Neutrophil (primary cell): ENCODE measurements at regions not wholly inside any gene's neighbourhood (a gene's known extent, or its start where the extent isn't known, plus 50 kb on each side); places are given as distances from the start of the nearest gene placed in this dataset.

Source experiments
- H3K27ac ChIP-seq: fragments of 200-600 bp; sonication (generic); 2 replicates; pipeline ENCODE4 v1.5.1; 2016; ENCODE audit warnings: mild to moderate bottlenecking, moderate library complexity
- H3K27me3 ChIP-seq: fragments of 200-600 bp; sonication (generic); 2 replicates; pipeline ENCODE4 v1.6.0; 2016; ENCODE audit warnings: mild to moderate bottlenecking
- H3K36me3 ChIP-seq: fragments of 200-600 bp; sonication (generic); 2 replicates; pipeline ENCODE4 v1.5.1; 2017
- H3K4me1 ChIP-seq, 2 experiments: fragments of 200-600 bp in 1 of 2; sonication (generic) in 1 of 2; 1 replicate in 1 of 2; 2 replicates in 1 of 2; pipeline versions ENCODE4 v1.5.1 to v1.6.1; 2013 to 2016; ENCODE audit warnings: low read depth in 1 of 2, low read length in 1 of 2, mild to moderate bottlenecking in 1 of 2, moderate library complexity in 1 of 2; ENCODE audit not compliant: control insufficient read depth in 1 of 2, insufficient read depth in 1 of 2
- H3K4me3 ChIP-seq, 2 experiments: fragments of 200-600 bp in 1 of 2; sonication (generic) in 1 of 2; 1 replicate in 1 of 2; 2 replicates in 1 of 2; pipeline ENCODE4 v1.5.1; 2013 to 2016; ENCODE audit warnings: low read depth in 1 of 2, low read length in 1 of 2, mild to moderate bottlenecking in 1 of 2, moderate library complexity in 1 of 2
- H3K9me3 ChIP-seq: fragments of 200-600 bp; sonication (generic); 2 replicates; pipeline ENCODE4 v1.5.1; 2016
- TF ChIP-seq, protein P1 (sequence below): fragments of 200-600 bp; sonication (generic); IDR thresholded peaks from 2 replicates; pipeline ENCODE4 v1.5.1; 2016; ENCODE audit warnings: antibody characterized with exemption

DNA sequence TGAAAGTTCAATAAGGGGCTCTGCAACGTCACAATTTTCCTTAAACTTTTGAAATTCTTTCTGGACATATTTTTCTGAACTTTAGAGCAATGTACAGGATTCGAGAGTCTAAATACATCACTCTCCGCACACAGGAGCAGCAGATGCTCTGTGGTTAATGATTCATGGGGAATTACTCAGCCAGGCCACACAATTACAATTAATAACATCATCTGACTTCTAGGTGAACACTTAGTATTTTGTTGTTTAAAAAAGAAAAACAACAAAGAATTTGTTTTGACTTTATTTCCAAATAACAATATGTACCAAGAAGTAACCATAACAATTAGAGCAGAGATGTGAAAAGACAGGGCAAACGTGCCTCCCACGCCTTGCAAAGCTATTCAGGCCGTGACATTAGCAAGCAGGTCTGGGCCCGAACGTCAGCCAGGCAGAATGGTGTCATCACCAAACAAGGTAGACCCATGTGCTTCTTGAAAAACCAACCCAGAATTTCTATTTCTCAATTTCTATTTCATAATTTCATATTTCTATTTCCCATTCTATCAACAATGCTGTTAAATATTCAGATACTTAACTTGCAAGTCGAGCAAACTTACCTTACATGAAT is 236.3 kb downstream of the COL4A1 start:
- Histone ChIP-seq H3K27me3 (no peaks in the 10 kb centered on the region), H3K4me3 (no peak overlapping the region), H3K9me3 (no peaks in the 10 kb centered on the region), H3K27ac (no peak overlapping the region), H3K4me1 (no peaks in the 10 kb centered on the region), H3K36me3 (no peaks in the 10 kb centered on the region)
- TF ChIP-seq, protein P1, sequence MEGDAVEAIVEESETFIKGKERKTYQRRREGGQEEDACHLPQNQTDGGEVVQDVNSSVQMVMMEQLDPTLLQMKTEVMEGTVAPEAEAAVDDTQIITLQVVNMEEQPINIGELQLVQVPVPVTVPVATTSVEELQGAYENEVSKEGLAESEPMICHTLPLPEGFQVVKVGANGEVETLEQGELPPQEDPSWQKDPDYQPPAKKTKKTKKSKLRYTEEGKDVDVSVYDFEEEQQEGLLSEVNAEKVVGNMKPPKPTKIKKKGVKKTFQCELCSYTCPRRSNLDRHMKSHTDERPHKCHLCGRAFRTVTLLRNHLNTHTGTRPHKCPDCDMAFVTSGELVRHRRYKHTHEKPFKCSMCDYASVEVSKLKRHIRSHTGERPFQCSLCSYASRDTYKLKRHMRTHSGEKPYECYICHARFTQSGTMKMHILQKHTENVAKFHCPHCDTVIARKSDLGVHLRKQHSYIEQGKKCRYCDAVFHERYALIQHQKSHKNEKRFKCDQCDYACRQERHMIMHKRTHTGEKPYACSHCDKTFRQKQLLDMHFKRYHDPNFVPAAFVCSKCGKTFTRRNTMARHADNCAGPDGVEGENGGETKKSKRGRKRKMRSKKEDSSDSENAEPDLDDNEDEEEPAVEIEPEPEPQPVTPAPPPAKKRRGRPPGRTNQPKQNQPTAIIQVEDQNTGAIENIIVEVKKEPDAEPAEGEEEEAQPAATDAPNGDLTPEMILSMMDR, result no peak

DNA sequence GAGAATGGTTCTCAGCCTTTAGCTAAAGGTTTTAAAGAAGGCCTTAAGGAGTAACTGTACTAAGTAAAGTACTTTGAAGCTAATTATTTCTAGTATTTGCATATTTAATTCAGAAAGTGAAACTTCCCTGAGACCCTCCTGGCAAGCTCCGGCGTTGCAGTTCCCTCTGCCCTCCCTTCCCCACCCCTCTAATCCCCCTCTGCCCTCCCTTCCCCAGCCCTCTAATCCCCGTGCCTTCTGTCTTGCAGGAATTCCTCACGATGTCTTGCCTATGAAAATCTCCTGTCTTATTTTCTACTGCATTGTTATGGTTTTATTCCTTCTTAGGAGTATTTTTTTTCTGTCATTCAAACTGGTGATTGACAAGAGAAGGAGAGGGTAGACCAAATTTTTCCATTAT is 236.9 kb downstream of the COL4A1 start:
- Histone ChIP-seq H3K27me3 (no peaks in the 10 kb centered on the region), H3K36me3 (no peaks in the 10 kb centered on the region), H3K27ac (no peak overlapping the region), H3K9me3 (no peaks in the 10 kb centered on the region), H3K4me3 (no peak overlapping the region), H3K4me1 (no peaks in the 10 kb centered on the region)
- TF ChIP-seq, protein P1, result no peak

DNA sequence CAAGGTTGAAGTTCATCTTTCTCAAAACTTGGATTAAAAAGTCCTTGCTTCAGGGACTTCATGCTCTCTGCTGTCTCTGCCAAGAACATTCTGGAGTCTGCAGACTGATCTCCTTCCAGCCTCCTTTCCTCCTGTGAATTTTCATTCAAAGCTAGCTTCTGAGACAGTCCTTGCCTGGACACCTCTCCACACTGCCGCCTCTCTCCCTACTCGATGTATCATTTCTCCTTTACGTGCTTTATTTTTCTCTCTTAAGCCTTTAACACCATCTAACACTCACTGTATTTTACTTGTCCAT is 238.8 kb downstream of the COL4A1 start:
- H3K36me3 ChIP-seq, result no peaks in the 10 kb centered on the region
- no peaks in the 10 kb centered on the region for H3K4me1 ChIP-seq
- no peak overlapping the region for H3K4me3 ChIP-seq
- TF ChIP-seq, protein P1, result no peak
- H3K27ac ChIP-seq, result no peak overlapping the region
- no peaks in the 10 kb centered on the region for H3K9me3 ChIP-seq
- H3K27me3 ChIP-seq, result no peaks in the 10 kb centered on the region

DNA sequence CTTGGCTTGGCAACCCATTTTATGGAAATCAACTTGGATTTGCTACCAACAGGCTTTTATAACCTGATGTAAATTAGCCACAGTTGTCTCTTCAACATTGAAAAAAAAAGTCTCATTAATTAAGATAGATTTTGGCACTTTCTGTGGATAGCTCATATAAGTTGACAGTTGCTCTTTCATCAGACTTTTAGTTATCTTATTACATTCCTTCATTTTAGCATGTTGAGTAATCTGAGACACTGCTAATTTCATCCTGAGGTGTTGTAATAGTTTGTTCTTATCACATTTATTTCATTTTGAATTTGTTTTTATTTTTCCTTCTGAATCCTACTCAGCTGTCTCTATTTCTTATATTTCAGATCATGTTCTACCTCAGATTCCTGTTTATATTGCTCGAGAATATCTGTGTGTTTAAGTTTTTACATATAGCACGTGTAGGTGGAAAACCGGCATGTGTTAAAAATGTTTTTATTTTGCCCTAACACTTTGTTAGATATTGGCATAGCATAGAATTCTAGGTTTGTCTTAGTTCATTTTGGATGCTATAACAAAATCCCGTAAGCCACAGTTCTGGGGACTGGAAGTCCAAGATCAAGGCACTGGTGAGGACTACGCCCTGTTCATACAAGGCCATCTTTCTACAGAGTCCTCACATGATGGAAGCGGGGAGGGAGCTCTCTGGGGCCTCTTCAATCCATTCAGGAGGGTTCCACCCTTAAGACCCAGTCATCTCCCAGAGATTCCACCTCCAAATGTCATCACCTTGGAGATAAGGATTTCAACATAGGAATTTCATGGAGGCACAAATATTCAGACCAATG is 239.4 kb downstream of the COL4A1 start:
- H3K4me1 ChIP-seq, result no peaks in the 10 kb centered on the region
- no peaks in the 10 kb centered on the region for H3K9me3 ChIP-seq
- H3K36me3 ChIP-seq, result no peaks in the 10 kb centered on the region
- no peak overlapping the region for H3K27ac ChIP-seq
- H3K4me3 ChIP-seq, result no peak overlapping the region
- H3K27me3 ChIP-seq, result no peaks in the 10 kb centered on the region
- TF ChIP-seq, protein P1, result no peak

DNA sequence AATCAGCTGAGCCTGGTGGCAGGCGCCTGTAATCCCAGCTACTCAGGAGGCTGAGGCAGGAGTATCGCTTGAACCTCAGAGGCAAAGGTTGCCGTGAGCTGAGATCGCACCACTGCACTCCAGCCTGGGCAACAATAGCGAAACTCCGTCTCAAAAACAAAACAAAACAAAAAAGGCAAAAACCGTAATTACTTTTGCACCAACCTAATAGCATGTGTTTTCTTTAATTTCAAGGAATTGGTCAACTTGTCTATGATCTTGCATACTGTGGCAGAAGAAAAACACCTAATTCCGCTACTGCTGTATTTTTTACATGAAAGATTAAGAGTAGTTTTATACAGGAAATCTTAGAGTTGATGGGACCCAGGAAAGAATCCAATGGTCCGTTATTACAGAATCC is 241.2 kb downstream of the COL4A1 start:
- H3K4me3 ChIP-seq, result no peak overlapping the region
- H3K27ac ChIP-seq, result no peak overlapping the region
- no peaks in the 10 kb centered on the region for H3K36me3 ChIP-seq
- H3K4me1 ChIP-seq, result no peaks in the 10 kb centered on the region
- TF ChIP-seq, protein P1, result no peak
- H3K27me3 ChIP-seq, result no peaks in the 10 kb centered on the region
- H3K9me3 ChIP-seq, result no peaks in the 10 kb centered on the region
